Ovary (tissue), 3 donors: ENCODE measurements at regions not wholly inside any gene's neighbourhood (a gene's known extent, or its start where the extent isn't known, plus 50 kb on each side); places are given as distances from the start of the nearest gene placed in this dataset.

Experiments
- EP300 ChIP-seq: sonication (generic); formaldehyde crosslinking; IDR thresholded peaks from one replicate; pipeline ENCODE4 v1.6.1; 2017; ENCODE audit warnings: antibody characterized with exemption
- TF ChIP-seq, protein P1 (sequence below), 3 donors: fragments of 450-650 bp in 2 of 3; fragments of 200-600 bp in 1 of 3; IDR thresholded peaks; one replicate each; pipeline versions ENCODE4 v1.5.1 to v1.8.0; 2016 to 2022; ENCODE audit warnings: antibody characterized with exemption in 3 of 3, mild to moderate bottlenecking in 1 of 3
- donor health status: DM: no; HTN: no; CAD: no.

DNA sequence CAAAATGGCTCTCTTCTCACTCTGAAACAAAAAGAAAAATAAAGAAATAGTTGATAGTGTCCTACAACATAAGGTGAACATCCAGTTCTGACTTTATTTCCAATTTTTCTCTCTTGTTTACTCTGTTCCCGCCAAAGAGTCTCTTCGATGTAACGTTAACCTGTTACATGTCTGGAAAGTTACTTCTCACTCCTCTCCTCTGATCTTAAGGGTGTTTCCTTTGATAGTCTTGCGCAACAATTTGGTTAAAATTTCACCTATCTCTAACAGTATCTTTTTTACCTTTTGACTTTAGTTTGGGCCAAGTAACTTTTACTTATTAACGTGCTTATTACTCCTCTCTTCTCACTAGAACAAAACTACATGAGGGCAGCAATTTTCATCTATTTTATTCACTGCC, 1450.2 kb downstream of the BRINP3 start:
- TF ChIP-seq, protein P1, sequence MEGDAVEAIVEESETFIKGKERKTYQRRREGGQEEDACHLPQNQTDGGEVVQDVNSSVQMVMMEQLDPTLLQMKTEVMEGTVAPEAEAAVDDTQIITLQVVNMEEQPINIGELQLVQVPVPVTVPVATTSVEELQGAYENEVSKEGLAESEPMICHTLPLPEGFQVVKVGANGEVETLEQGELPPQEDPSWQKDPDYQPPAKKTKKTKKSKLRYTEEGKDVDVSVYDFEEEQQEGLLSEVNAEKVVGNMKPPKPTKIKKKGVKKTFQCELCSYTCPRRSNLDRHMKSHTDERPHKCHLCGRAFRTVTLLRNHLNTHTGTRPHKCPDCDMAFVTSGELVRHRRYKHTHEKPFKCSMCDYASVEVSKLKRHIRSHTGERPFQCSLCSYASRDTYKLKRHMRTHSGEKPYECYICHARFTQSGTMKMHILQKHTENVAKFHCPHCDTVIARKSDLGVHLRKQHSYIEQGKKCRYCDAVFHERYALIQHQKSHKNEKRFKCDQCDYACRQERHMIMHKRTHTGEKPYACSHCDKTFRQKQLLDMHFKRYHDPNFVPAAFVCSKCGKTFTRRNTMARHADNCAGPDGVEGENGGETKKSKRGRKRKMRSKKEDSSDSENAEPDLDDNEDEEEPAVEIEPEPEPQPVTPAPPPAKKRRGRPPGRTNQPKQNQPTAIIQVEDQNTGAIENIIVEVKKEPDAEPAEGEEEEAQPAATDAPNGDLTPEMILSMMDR (IDR thresholded peaks at IDR 0.05) = no peak
- no peak for TF ChIP-seq EP300
